ENCODE measurements at regions not wholly inside any gene's neighbourhood (a gene's known extent, or its start where the extent isn't known, plus 50 kb on each side); places are given as distances from the start of the nearest gene placed in this dataset.
A peak's percentile ranks its signal among the peaks of the same experiment; 100 is the strongest.
"Not testable (repeated sequence)": the region's sequence is repeated elsewhere in the genome, so short reads cannot be mapped to it uniquely, and the experiment has no call there.

- H3K27ac ChIP-seq: no peak overlapping the region
- H3K27me3 ChIP-seq: no peaks in the 10 kb centered on the region
- H3K4me1 ChIP-seq: no peaks in the 10 kb centered on the region
- no peak for DNase-seq (ENCODE audit: extremely low spot score in 2 of 2)
- TF ChIP-seq, protein P1, sequence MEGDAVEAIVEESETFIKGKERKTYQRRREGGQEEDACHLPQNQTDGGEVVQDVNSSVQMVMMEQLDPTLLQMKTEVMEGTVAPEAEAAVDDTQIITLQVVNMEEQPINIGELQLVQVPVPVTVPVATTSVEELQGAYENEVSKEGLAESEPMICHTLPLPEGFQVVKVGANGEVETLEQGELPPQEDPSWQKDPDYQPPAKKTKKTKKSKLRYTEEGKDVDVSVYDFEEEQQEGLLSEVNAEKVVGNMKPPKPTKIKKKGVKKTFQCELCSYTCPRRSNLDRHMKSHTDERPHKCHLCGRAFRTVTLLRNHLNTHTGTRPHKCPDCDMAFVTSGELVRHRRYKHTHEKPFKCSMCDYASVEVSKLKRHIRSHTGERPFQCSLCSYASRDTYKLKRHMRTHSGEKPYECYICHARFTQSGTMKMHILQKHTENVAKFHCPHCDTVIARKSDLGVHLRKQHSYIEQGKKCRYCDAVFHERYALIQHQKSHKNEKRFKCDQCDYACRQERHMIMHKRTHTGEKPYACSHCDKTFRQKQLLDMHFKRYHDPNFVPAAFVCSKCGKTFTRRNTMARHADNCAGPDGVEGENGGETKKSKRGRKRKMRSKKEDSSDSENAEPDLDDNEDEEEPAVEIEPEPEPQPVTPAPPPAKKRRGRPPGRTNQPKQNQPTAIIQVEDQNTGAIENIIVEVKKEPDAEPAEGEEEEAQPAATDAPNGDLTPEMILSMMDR (IDR thresholded peaks at IDR 0.05): no peak
- TF ChIP-seq POLR2AphosphoS5 (IDR thresholded peaks at IDR 0.05; ENCODE audit: insufficient read depth in 1 of 2, low read depth in 1 of 2): no peak
- TF ChIP-seq POLR2A (IDR thresholded peaks at IDR 0.05): no peak
- no peaks in the 10 kb centered on the region for H3K9me3 ChIP-seq
- H3K4me3 ChIP-seq: no peak overlapping the region
- no peaks in the 10 kb centered on the region for H3K36me3 ChIP-seq
- intact Hi-C loops (cut with DNase I): no loop called here
Observed at GRCh38 chr1:164155347-164155746, 403.6 kb upstream of the PBX1 start.

GRCh38 chr1:164163289-164163849, 395.6 kb upstream of the PBX1 start:
- Histone ChIP-seq H3K27me3 (no peaks in the 10 kb centered on the region), H3K4me3 (no peak overlapping the region), H3K36me3 (no peaks in the 10 kb centered on the region), H3K9me3 (no peaks in the 10 kb centered on the region), H3K4me1 (no peaks in the 10 kb centered on the region), H3K27ac (no peak overlapping the region)
- intact Hi-C loops (cut with DNase I): no loop called here
- no peak for DNase-seq (ENCODE audit: extremely low spot score in 2 of 2)
- no peak for TF ChIP-seq POLR2A (IDR thresholded peaks at IDR 0.05)
- TF ChIP-seq, protein P1 (IDR thresholded peaks at IDR 0.05): no peak
- TF ChIP-seq POLR2AphosphoS5 (IDR thresholded peaks at IDR 0.05; ENCODE audit: insufficient read depth in 1 of 2, low read depth in 1 of 2): no peak

DNA sequence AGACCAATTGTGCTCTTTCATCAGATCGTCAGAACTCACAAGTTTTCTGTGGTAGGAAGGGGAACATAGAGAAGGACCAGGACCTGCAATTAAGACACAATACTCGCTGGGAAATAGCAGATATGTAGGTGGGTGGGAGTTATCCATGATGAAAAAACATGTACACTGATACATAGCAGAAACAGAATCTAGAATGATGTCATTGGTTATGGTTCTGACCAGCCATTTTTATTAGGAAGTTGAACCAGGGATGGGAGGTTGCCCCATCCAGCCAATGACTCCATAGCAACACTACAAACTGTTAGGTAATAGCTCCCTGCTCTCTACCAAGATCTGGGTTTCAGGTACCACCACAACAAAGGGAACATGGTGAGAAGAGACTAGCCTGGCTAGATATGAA, 393.5 kb upstream of the PBX1 start:
- TF ChIP-seq, protein P1 (IDR thresholded peaks at IDR 0.05): no peak
- TF ChIP-seq POLR2AphosphoS5 (IDR thresholded peaks at IDR 0.05; ENCODE audit: insufficient read depth in 1 of 2, low read depth in 1 of 2) (no peak), POLR2A (IDR thresholded peaks at IDR 0.05) (no peak)
- DNase-seq (ENCODE audit: extremely low spot score in 2 of 2): no peak
- H3K9me3 ChIP-seq: no peaks in the 10 kb centered on the region
- no peaks in the 10 kb centered on the region for H3K27me3 ChIP-seq
- no peak overlapping the region for H3K27ac ChIP-seq
- H3K36me3 ChIP-seq: no peaks in the 10 kb centered on the region
- intact Hi-C loops (cut with DNase I): no loop called here
- H3K4me1 ChIP-seq: no peaks in the 10 kb centered on the region
- no peak overlapping the region for H3K4me3 ChIP-seq

DNA sequence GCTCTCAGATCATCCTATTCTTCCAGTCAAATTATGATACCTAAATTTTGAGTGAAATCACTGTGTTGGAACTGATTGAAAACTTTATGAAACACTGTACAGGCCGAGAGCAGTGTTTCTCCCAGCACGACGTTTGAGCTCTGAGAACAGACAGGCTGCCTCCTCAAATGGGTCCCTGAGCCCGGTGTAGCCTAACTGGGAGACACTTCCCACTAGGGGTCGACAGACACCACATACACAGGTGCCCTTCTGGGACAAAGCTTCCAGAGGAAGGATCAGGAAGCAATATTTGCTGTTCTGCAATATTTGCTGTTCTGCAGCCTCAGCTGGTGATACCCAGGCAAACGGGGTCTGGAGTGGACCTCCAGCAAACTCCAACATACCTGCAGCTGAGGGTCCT, 392.5 kb upstream of the PBX1 start:
- H3K27ac ChIP-seq; intact Hi-C loops (cut with DNase I); H3K9me3 ChIP-seq; H3K36me3 ChIP-seq; H3K27me3 ChIP-seq; DNase-seq (ENCODE audit: extremely low spot score in 2 of 2); H3K4me3 ChIP-seq; H3K4me1 ChIP-seq: not testable (repeated sequence)
- TF ChIP-seq, protein P1 (IDR thresholded peaks at IDR 0.05): peak in 1 of 3 experiments; percentile 15

DNA sequence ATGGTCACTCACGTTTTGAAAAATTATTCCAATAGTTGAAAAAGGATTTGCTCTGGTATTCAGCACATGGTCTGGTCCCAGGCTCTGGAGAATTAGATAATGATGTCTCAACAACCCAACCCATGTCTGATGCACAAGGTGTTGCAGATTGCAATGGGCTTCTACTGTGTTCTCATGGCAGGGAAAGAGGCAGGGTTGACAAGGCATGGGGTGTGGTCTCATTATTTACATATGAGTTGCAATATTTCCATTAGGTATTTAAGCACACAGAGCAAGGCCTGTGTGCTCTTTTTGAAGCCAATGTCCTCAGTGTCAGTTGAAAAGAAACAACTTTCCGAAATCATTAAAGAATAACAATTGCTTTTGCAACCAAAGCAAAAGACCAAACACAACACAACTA, 381.9 kb upstream of the PBX1 start:
- intact Hi-C loops (cut with DNase I): no loop called here

More for the DNA sequence above, 381.9 kb upstream of the PBX1 start:
- no peak for TF ChIP-seq POLR2A (IDR thresholded peaks at IDR 0.05)
- TF ChIP-seq, protein P1 (IDR thresholded peaks at IDR 0.05): no peak
- TF ChIP-seq POLR2AphosphoS5 (IDR thresholded peaks at IDR 0.05; ENCODE audit: insufficient read depth in 1 of 2, low read depth in 1 of 2): no peak
- Histone ChIP-seq H3K36me3 (no peaks in the 10 kb centered on the region), H3K9me3 (no peaks in the 10 kb centered on the region), H3K4me1 (no peaks in the 10 kb centered on the region), H3K4me3 (no peak overlapping the region), H3K27me3 (no peaks in the 10 kb centered on the region), H3K27ac (no peak overlapping the region)
- no peak for DNase-seq (ENCODE audit: extremely low spot score in 2 of 2)
